GM12878 (cell line): ENCODE measurements at regions not wholly inside any gene's neighbourhood (a gene's known extent, or its start where the extent isn't known, plus 50 kb on each side); places are given as distances from the start of the nearest gene placed in this dataset.

ENCODE experiments used
- ATAC-seq: fragments of 200-7000 bp; cut with Tn5 transposase; 3 replicates; pipeline ENCODE4 v1.9.1; 2020; ENCODE audit warnings: mild to moderate bottlenecking, moderate library complexity
- BruUV-seq: library from RNA; stranded (reverse); fragments of 400-500 nt; replicated peaks from 2 replicates; lab custom pipeline; 2021; lab: Mats Ljungman, UMichigan
- CTCF ChIA-PET: fragments of 300-600 bp; sonication (Branson Sonifier 250); formaldehyde crosslinking; extraction: SDS; loops from one replicate; lab custom pipeline; 2021; ENCODE audit warnings: inconsistent platforms; lab: Yijun Ruan, JAX
- POLR2A ChIA-PET: fragments of 350-600 bp; formaldehyde crosslinking; extraction: SDS; loops from one replicate; lab custom pipeline; 2021; ENCODE audit warnings: inconsistent platforms; lab: Charles Lee
- RAD21 ChIA-PET: fragments of 300-600 bp; sonication (Branson Sonifier 250); formaldehyde crosslinking; loops from one replicate; lab custom pipeline; 2023; ENCODE audit warnings: antibody characterized with exemption; ENCODE audit not compliant: unreplicated experiment; lab: Charles Lee
- SMC1A ChIA-PET: fragments of 300-600 bp; sonication (Branson Sonifier 250); formaldehyde crosslinking; loops from one replicate; lab custom pipeline; 2023; ENCODE audit not compliant: unreplicated experiment, uncharacterized antibody; lab: Charles Lee
- DNase-seq: peaks from one replicate; pipeline ENCODE4 v3.0.0-alpha.2; 2011; ENCODE audit warnings: low read depth, low spot score
- FAIRE-seq: peaks from 3 replicates; lab custom pipeline; 2011; peaks lifted over from hg19 to GRCh38; lab: Jason Lieb, UNC
- H2AFZ ChIP-seq: 2 replicates; pipeline ENCODE4 v1.6.0; 2011; ENCODE audit warnings: low read depth, low read length, control low read depth; ENCODE audit not compliant: control insufficient read depth
- H3K27ac ChIP-seq: 2 replicates; pipeline ENCODE4 v1.5.1; 2011; ENCODE audit warnings: control low read depth; ENCODE audit not compliant: control insufficient read depth, insufficient read depth
- H3K27me3 ChIP-seq, 2 experiments: replicated peaks in 1 of 2; 2 replicates each; pipeline versions ENCODE4 v1.6.0 to v1.6.1; 2011; ENCODE audit warnings: low read length in 1 of 2; ENCODE audit not compliant: control insufficient read depth in 2 of 2, insufficient read depth in 2 of 2
- H3K36me3 ChIP-seq, 2 experiments: 2 replicates each; pipeline ENCODE4 v1.5.1; 2011; ENCODE audit warnings: low read length in 1 of 2; ENCODE audit not compliant: control insufficient read depth in 2 of 2, insufficient read depth in 2 of 2
- H3K4me1 ChIP-seq: 2 replicates; pipeline ENCODE4 v1.6.1; 2011; ENCODE audit warnings: mild to moderate bottlenecking, low read length, moderate library complexity, mixed read lengths; ENCODE audit not compliant: control insufficient read depth, insufficient read depth
- H3K4me2 ChIP-seq: 2 replicates; pipeline ENCODE4 v1.6.0; 2011; ENCODE audit warnings: control low read depth; ENCODE audit not compliant: control insufficient read depth, insufficient read depth
- H3K4me3 ChIP-seq: fragments of 200-600 bp; sonication (generic); 2 replicates; pipeline ENCODE4 v1.5.1; 2016
- H3K79me2 ChIP-seq: 2 replicates; pipeline ENCODE4 v1.6.0; 2011; ENCODE audit warnings: low read length; ENCODE audit not compliant: control insufficient read depth, insufficient read depth
- H3K9ac ChIP-seq: 2 replicates; pipeline ENCODE4 v1.8.0; 2011; ENCODE audit warnings: low read length, control low read depth, mixed read lengths; ENCODE audit not compliant: control insufficient read depth, insufficient read depth
- H3K9me3 ChIP-seq: replicated peaks from 3 replicates; pipeline ENCODE4 v1.5.1; 2011; ENCODE audit warnings: mild to moderate bottlenecking, low read length; ENCODE audit not compliant: control insufficient read depth, insufficient read depth
- H4K20me1 ChIP-seq: 2 replicates; pipeline ENCODE4 v1.6.0; 2011; ENCODE audit not compliant: control insufficient read depth, insufficient read depth
- BHLHE40 ChIP-seq, 2 experiments: fragments of 450-650 bp in 1 of 2; IDR thresholded peaks; 2 replicates each; pipeline ENCODE4 v1.6.1; 2011 to 2017; ENCODE audit warnings: low read depth in 2 of 2, borderline replicate concordance in 1 of 2, improper control_type of control experiment in 1 of 2, low read length in 1 of 2, mild to moderate bottlenecking in 1 of 2
- MEF2A ChIP-seq: IDR thresholded peaks from 2 replicates; pipeline ENCODE4 v1.6.1; 2011; ENCODE audit warnings: low read depth, mild to moderate bottlenecking, low read length, moderate library complexity; ENCODE audit not compliant: insufficient read depth
- ZSCAN29 ChIP-seq: fragments of 450-650 bp; IDR thresholded peaks from 2 replicates; pipeline ENCODE4 v1.6.1; 2017; ENCODE audit warnings: mild to moderate bottlenecking, moderate library complexity
- WGBS: methylation state at CpG from one replicate; pipeline ENCODE4 v1.1.6; 2016; ENCODE audit warnings: low lambda C conversion rate; ENCODE audit not compliant: insufficient replicate concordance, insufficient coverage; ENCODE audit errors: missing lambda C conversion rate; 5-methylcytosine and 5-hydroxymethylcytosine counted together
- in situ Hi-C: fragments of 300-500 bp; cut with MboI; formaldehyde crosslinking; loops from 9 replicates; pipeline ENCODE4 v1.14.3; 2018; ENCODE audit warnings: mixed read lengths
- intact Hi-C: fragments of 100-400 bp; cut with micrococcal nuclease; formaldehyde crosslinking; loops from one replicate; pipeline ENCODE4 v1.14.2; 2022; ENCODE audit not compliant: unreplicated experiment
- TF ChIP-seq, protein P1 (sequence below): fragments of 450-650 bp; IDR thresholded peaks from 2 replicates; pipeline ENCODE4 v1.6.1; 2018; ENCODE audit warnings: borderline replicate concordance, mild to moderate bottlenecking; ENCODE audit not compliant: partially characterized antibody
- TF ChIP-seq, protein P2 (sequence below): IDR thresholded peaks from 2 replicates; pipeline ENCODE4 v1.6.1; 2011; ENCODE audit warnings: low read depth, mild to moderate bottlenecking, low read length, moderate library complexity, borderline replicate concordance; ENCODE audit errors: extremely low read depth

DNA sequence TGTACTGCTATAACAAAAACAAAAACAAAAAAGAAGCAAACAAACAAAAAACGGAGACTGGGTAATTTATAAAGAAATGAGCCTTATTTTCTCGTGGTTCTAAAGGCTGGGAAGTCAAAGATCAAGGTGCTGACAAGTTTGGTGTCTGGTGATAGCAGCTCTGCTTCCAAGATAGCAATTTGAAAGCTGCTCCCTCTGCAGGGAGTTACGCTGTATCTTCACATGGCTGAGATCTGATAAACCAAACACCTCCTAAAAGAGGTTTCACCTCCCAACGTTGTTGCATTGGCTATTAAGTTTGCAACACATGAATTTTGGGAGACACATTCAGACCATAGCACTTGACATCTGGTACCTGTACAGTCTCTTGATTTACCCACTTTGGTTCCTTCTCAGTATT is 854.2 kb downstream of the CENPC start:
- ChIA-PET SMC1A (interaction anchor here (0.6 kb wide), 1 partner anchor 367 kb away, joined by 3 read pairs; no protein-coding TSS in a partner anchor), POLR2A (no interaction called here), RAD21 (interaction anchor here (1.0 kb wide), 1 partner anchor 636 kb away, joined by 3 read pairs; no protein-coding TSS in a partner anchor), CTCF (interaction anchor here (0.7 to 1.7 kb wide), 2 partner anchors 1373 to 1908 kb away, joined by 3 read pairs; no protein-coding TSS in a partner anchor)
- H3K4me3 ChIP-seq: no peak overlapping the region
- H2AFZ ChIP-seq: no peak overlapping the region
- no peak overlapping the region for H3K9ac ChIP-seq
- DNase-seq: no peak
- FAIRE-seq: no peak
- no peaks in the 10 kb centered on the region for H3K4me1 ChIP-seq
- no peak for ATAC-seq
- no TSS peak for BruUV-seq
- H3K36me3 ChIP-seq: no peaks in the 10 kb centered on the region
- H3K27ac ChIP-seq: no peak overlapping the region
- H3K4me2 ChIP-seq: no peak overlapping the region
- in situ Hi-C loops: no loop called here
- no peaks in the 10 kb centered on the region for H3K79me2 ChIP-seq
- no peaks in the 10 kb centered on the region for H3K9me3 ChIP-seq
- 7% methylated on average over 4 of the region's 4 CpGs for WGBS
- intact Hi-C loops: no loop called here
- no peaks in the 10 kb centered on the region for H3K27me3 ChIP-seq
- H4K20me1 ChIP-seq: no peaks in the 10 kb centered on the region
- TF ChIP-seq MEF2A (no peak), ZSCAN29 (no peak), BHLHE40 (IDR thresholded peaks at IDR 0.05; ENCODE audit: borderline replicate concordance in 1 of 2, low read depth in 2 of 2, low read length in 1 of 2) (no peak)
- TF ChIP-seq, protein P1, sequence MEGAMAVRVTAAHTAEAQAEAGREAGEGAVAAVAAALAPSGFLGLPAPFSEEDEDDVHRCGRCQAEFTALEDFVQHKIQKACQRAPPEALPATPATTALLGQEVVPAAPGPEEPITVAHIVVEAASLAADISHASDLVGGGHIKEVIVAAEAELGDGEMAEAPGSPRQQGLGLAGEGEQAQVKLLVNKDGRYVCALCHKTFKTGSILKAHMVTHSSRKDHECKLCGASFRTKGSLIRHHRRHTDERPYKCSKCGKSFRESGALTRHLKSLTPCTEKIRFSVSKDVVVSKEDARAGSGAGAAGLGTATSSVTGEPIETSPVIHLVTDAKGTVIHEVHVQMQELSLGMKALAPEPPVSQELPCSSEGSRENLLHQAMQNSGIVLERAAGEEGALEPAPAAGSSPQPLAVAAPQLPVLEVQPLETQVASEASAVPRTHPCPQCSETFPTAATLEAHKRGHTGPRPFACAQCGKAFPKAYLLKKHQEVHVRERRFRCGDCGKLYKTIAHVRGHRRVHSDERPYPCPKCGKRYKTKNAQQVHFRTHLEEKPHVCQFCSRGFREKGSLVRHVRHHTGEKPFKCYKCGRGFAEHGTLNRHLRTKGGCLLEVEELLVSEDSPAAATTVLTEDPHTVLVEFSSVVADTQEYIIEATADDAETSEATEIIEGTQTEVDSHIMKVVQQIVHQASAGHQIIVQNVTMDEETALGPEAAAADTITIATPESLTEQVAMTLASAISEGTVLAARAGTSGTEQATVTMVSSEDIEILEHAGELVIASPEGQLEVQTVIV: no peak
- TF ChIP-seq, protein P2, sequence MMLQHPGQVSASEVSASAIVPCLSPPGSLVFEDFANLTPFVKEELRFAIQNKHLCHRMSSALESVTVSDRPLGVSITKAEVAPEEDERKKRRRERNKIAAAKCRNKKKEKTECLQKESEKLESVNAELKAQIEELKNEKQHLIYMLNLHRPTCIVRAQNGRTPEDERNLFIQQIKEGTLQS: no peak
